ENCODE measurements at regions not wholly inside any gene's neighbourhood (a gene's known extent, or its start where the extent isn't known, plus 50 kb on each side); places are given as distances from the start of the nearest gene placed in this dataset.

GRCh38 chr4:13103382-13104015 lies 380.6 kb downstream of the RAB28 start:
- Mint-ChIP-seq H3K9me3 (no peaks in the 10 kb centered on the region), H3K36me3 (no peaks in the 10 kb centered on the region), H3K4me3 (no peak overlapping the region), H3K27me3 (no peaks in the 10 kb centered on the region), H3K27ac (no peak overlapping the region), H3K4me1 (no peaks in the 10 kb centered on the region)
- no peak for DNase-seq
- CTCF ChIA-PET, result no interaction called here

GRCh38 chr4:13102092-13102742 lies 381.9 kb downstream of the RAB28 start:
- Mint-ChIP-seq H3K4me1 (no peaks in the 10 kb centered on the region), H3K27ac (no peak overlapping the region), H3K9me3 (no peaks in the 10 kb centered on the region), H3K27me3 (no peaks in the 10 kb centered on the region), H3K4me3 (no peak overlapping the region), H3K36me3 (no peaks in the 10 kb centered on the region)
- CTCF ChIA-PET, result no interaction called here
- no peak for DNase-seq

DNA sequence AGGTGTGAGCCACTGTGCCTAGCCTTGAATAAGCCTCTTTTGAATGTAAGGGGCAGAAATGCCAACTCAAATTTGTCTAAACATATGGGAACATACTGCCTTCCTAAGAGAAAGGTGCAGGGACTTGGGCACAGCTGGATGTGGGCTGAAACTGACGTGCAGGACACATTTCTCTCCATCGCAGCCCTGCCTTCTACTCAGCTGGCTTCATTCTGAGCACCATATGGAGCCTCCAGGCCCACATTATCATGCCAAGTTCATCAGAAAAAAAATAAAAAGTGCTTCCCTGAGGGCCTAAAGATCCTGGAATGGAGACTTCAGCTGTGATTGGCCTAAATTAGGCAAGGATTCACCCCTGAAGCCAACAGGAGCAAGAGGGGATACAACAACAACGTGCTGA lies 386.2 kb downstream of the RAB28 start:
- Mint-ChIP-seq H3K27ac (no peak overlapping the region), H3K36me3 (no peaks in the 10 kb centered on the region), H3K9me3 (no peaks in the 10 kb centered on the region), H3K27me3 (no peaks in the 10 kb centered on the region), H3K4me3 (no peak overlapping the region), H3K4me1 (no peaks in the 10 kb centered on the region)
- CTCF ChIA-PET, result no interaction called here
- no peak for DNase-seq

- Mint-ChIP-seq H3K36me3 (no peaks in the 10 kb centered on the region), H3K4me1 (no peaks in the 10 kb centered on the region), H3K27ac (no peak overlapping the region), H3K4me3 (no peak overlapping the region), H3K27me3 (no peaks in the 10 kb centered on the region), H3K9me3 (no peaks in the 10 kb centered on the region)
- no peak for DNase-seq
- CTCF ChIA-PET, result no interaction called here
Measured at GRCh38 chr4:13095722-13096121, 388.4 kb downstream of the RAB28 start.

- no peaks in the 10 kb centered on the region for H3K27me3 Mint-ChIP-seq
- no peak overlapping the region for H3K27ac Mint-ChIP-seq
- H3K4me1 Mint-ChIP-seq, result no peaks in the 10 kb centered on the region
- CTCF ChIA-PET, result no interaction called here
- H3K4me3 Mint-ChIP-seq, result no peak overlapping the region
- H3K9me3 Mint-ChIP-seq, result no peaks in the 10 kb centered on the region
- no peaks in the 10 kb centered on the region for H3K36me3 Mint-ChIP-seq
- DNase-seq, result no peak
Measured at GRCh38 chr4:13093170-13093569, 391.0 kb downstream of the RAB28 start.

GRCh38 chr4:13092702-13093101 lies 391.4 kb downstream of the RAB28 start:
- no peaks in the 10 kb centered on the region for H3K4me1 Mint-ChIP-seq
- CTCF ChIA-PET, result no interaction called here

GRCh38 chr4:13089659-13089998 lies 394.5 kb downstream of the RAB28 start:
- H3K4me3 Mint-ChIP-seq, result no peak overlapping the region
- H3K27me3 Mint-ChIP-seq, result no peaks in the 10 kb centered on the region
- H3K4me1 Mint-ChIP-seq, result no peaks in the 10 kb centered on the region
- DNase-seq, result no peak
- CTCF ChIA-PET, result no interaction called here
- peaks cover 4% of the 10 kb centered on the region for H3K9me3 Mint-ChIP-seq
- no peaks in the 10 kb centered on the region for H3K36me3 Mint-ChIP-seq
- no peak overlapping the region for H3K27ac Mint-ChIP-seq

More at GRCh38 chr4:13092702-13093101, 391.4 kb downstream of the RAB28 start:
- no peak overlapping the region for H3K4me3 Mint-ChIP-seq
- H3K9me3 Mint-ChIP-seq, result no peaks in the 10 kb centered on the region
- no peaks in the 10 kb centered on the region for H3K27me3 Mint-ChIP-seq
- no peak overlapping the region for H3K27ac Mint-ChIP-seq
- H3K36me3 Mint-ChIP-seq, result no peaks in the 10 kb centered on the region
- no peak for DNase-seq

DNA sequence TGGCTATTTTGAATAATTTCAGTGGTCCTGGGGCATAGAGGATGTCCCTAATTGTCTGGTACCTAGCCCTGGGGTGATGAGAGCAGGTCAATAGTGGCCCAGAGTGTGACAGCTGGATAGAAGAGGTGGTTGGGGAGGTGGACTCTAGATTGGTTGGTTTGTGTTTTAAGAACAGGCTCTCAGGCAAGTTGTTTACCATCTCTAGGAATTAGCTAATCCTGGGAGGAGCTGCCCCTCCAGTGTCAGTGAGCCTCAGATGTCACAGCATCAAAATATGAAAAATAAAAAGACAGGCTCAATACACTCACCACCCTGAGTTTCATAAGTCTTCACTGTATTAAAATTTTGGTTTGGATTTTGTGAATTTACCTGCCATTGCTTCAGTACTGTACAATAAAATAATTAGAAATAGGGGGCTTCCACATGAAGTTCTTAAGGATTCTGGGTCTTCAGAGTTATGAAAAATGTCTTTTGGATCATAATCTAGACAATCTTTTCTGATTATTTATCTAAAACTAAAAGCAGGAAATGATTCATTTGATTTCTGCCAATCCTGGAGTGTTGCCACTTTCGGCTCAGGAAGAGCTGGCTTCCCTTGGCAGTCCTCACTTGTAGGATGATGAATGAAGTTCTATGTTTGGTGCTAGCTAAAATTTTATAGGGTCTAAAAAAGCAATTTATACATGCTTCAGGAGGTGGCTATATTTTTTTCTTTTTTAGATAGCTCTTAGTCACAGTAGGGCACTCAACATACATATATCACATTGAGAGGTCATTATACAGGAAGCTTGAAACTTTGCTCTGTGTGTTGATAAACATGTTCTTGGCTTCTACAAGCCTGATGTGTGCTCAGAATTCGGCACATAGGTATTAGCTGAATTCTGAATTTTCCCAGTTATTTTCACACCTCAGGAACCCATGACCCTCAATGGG lies 395.1 kb downstream of the RAB28 start:
- Mint-ChIP-seq H3K27ac (no peak overlapping the region), H3K36me3 (no peaks in the 10 kb centered on the region), H3K4me1 (no peaks in the 10 kb centered on the region), H3K9me3 (peaks cover 6% of the 10 kb centered on the region), H3K4me3 (no peak overlapping the region), H3K27me3 (no peaks in the 10 kb centered on the region)
- no peak for DNase-seq
- CTCF ChIA-PET, result no interaction called here

DNA sequence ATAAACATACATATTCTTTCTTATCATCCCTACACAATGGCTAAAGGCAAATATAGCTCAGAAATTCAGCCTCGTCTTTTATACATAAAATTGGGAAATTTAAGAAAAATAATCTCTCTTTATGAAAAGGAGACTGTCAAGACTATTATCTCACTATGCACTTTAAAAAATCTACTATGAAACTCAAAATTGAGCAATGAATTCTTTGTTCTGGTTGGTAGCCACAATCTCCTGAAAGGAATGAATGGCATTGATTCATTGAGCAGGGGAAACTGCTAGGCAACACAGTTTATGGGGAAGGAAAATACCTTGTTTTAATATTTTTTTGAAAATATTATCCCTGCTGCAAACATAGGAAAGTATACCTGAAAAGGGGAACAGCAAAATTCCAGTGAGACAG lies 397.1 kb downstream of the RAB28 start:
- H3K27ac Mint-ChIP-seq, result no peak overlapping the region
- H3K36me3 Mint-ChIP-seq, result no peaks in the 10 kb centered on the region
- H3K4me1 Mint-ChIP-seq, result no peaks in the 10 kb centered on the region
- CTCF ChIA-PET, result no interaction called here
- peaks cover 18% of the 10 kb centered on the region for H3K9me3 Mint-ChIP-seq
- no peak for DNase-seq
- no peak overlapping the region for H3K4me3 Mint-ChIP-seq
- H3K27me3 Mint-ChIP-seq, result no peaks in the 10 kb centered on the region

GRCh38 chr4:13084210-13084609 lies 399.9 kb downstream of the RAB28 start:
- H3K4me3 Mint-ChIP-seq, result no peak overlapping the region
- no peaks in the 10 kb centered on the region for H3K27me3 Mint-ChIP-seq
- CTCF ChIA-PET, result no interaction called here
- H3K4me1 Mint-ChIP-seq, result no peaks in the 10 kb centered on the region
- DNase-seq, result no peak
- H3K36me3 Mint-ChIP-seq, result no peaks in the 10 kb centered on the region
- H3K9me3 Mint-ChIP-seq, result peaks cover 28% of the 10 kb centered on the region
- no peak overlapping the region for H3K27ac Mint-ChIP-seq

GRCh38 chr4:13081830-13082229 lies 402.3 kb downstream of the RAB28 start:
- Mint-ChIP-seq H3K4me1 (no peaks in the 10 kb centered on the region), H3K9me3 (peaks cover 28% of the 10 kb centered on the region)

DNA sequence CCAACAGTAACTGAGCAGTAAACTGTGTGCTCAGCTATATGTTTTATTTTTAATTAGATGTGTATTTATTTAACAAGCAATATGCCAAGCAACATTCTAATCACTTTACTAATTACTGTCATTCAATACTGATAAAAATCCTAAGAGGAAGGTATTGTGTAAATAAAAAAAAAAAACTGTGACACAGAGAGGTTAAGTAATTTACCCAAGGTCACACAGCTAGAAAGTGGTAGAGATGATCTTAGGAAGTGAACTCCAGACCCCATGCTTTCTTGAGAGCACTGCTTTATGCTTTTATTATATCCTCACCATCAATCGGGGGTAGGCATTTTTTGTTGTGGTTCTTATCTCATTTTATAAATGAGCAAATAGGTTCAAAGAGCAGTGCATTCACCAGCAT lies 417.1 kb downstream of the RAB28 start:
- Mint-ChIP-seq H3K4me3 (no peak overlapping the region), H3K36me3 (no peaks in the 10 kb centered on the region), H3K9me3 (no peaks in the 10 kb centered on the region), H3K27ac (no peak overlapping the region), H3K4me1 (no peaks in the 10 kb centered on the region), H3K27me3 (no peaks in the 10 kb centered on the region)
- CTCF ChIA-PET, result no interaction called here
- no peak for DNase-seq

More at GRCh38 chr4:13081830-13082229, 402.3 kb downstream of the RAB28 start:
- Mint-ChIP-seq H3K36me3 (no peaks in the 10 kb centered on the region), H3K27me3 (no peaks in the 10 kb centered on the region), H3K4me3 (no peak overlapping the region), H3K27ac (no peak overlapping the region)
- CTCF ChIA-PET, result no interaction called here
- no peak for DNase-seq

DNA sequence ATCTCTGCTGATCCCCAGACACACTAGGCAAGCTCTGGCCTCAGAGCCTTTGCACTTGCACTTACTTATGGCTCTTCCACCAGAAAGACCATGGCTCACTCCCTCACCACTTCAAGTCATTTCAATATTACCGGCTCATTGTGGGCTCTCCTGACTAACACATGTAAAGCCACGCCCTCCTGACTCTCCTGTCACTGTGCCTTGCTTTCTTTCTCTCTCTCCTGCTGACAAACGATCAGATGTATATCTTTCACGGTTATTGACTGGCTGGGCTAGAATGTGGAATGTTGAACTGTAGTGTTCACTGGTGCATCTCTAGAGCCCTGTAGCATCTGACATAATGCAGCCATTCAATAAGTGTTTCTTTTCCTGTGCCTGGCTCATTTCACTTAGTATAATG lies 425.1 kb downstream of the RAB28 start:
- CTCF ChIA-PET, result no interaction called here
- H3K27ac Mint-ChIP-seq, result no peak overlapping the region
- no peaks in the 10 kb centered on the region for H3K9me3 Mint-ChIP-seq
- H3K27me3 Mint-ChIP-seq, result no peaks in the 10 kb centered on the region
- no peak overlapping the region for H3K4me3 Mint-ChIP-seq
- no peaks in the 10 kb centered on the region for H3K36me3 Mint-ChIP-seq
- no peak for DNase-seq
- H3K4me1 Mint-ChIP-seq, result no peaks in the 10 kb centered on the region

DNA sequence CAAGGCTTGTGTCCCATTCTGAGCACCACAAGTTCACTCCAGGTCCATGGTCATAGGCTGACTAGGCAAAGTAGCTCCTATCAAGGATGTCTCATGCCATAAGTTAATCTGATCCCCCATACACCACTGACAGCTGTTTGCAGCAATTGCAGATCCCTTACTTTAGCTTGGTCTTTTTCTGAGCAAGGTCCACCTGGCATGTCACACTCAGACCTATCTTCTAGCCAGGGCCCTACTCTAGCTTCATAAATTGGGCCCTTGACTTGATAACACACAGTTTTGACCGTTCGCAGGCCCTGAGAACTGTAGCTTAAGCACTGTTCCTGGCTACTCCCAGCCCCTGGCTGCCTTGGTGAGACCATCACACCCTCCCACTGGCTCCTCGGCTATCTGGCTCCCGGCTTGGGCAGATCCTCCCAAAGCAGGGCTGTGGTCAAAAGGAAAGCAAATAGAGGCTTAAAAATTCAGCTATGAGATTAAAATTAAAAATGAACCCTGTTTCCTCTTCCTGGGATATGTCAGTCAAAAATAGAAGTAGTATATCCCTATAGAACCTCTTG lies 427.4 kb downstream of the RAB28 start:
- Mint-ChIP-seq H3K4me3 (no peak overlapping the region), H3K36me3 (no peaks in the 10 kb centered on the region), H3K27me3 (no peaks in the 10 kb centered on the region), H3K4me1 (no peaks in the 10 kb centered on the region), H3K9me3 (no peaks in the 10 kb centered on the region), H3K27ac (no peak overlapping the region)
- DNase-seq, result no peak
- CTCF ChIA-PET, result no interaction called here

Data from activated naive CD4-positive, alpha-beta T cell treated with anti-CD3 and anti-CD28 coated beads, Interleukin-2, amount 10 ng/mL, durations not matched to agents 7 days and 5 days (primary cell).